ENCODE measurements at regions not wholly inside any gene's neighbourhood (a gene's known extent, or its start where the extent isn't known, plus 50 kb on each side); places are given as distances from the start of the nearest gene placed in this dataset.

- H4K91ac ChIP-seq (ENCODE audit: insufficient read depth, low read depth, low read length): no peak overlapping the region
- in situ Hi-C loops (cut with MboI; ENCODE audit: low sequenced_read_pairs) (no loop called here), dilution Hi-C loops (cut with HindIII; ENCODE audit: low sequenced_read_pairs, unreplicated experiment) (no loop called here), intact Hi-C loops (cut with micrococcal nuclease) (no loop called here)
- no TSS peak for BruUV-seq (replicated peaks)
- H3K4ac ChIP-seq (ENCODE audit: low read depth, low read length): no peak overlapping the region
- no peaks in the 10 kb centered on the region for H3K9me3 ChIP-seq (ENCODE audit: control insufficient read depth, insufficient read depth, low read length)
- no peaks in the 10 kb centered on the region for H4K20me1 ChIP-seq (ENCODE audit: insufficient read depth, low read length)
- H3K27me3 ChIP-seq (ENCODE audit: control insufficient read depth, insufficient read depth, low read length): no peaks in the 10 kb centered on the region; the same call in none of the 2 replicates
- no peak overlapping the region for H3K27ac ChIP-seq (ENCODE audit: insufficient read depth, low read length)
- H4K5ac ChIP-seq (ENCODE audit: low read depth, low read length): no peak overlapping the region
- H2BK15ac ChIP-seq (ENCODE audit: low read depth, low read length): no peak overlapping the region
- ATAC-seq (ENCODE audit: low read depth): no peak
- no peak for TF ChIP-seq CEBPB (IDR thresholded peaks at IDR 0.05; ENCODE audit: low read depth, low read length)
- TF ChIP-seq BHLHE40 (IDR thresholded peaks at IDR 0.05; ENCODE audit: low read depth, low read length): no peak
- TF ChIP-seq NFE2L2 (IDR thresholded peaks at IDR 0.05; ENCODE audit: low read depth, low read length): no peak
- no peak for TF ChIP-seq MAFK (IDR thresholded peaks at IDR 0.05; ENCODE audit: low read depth, low read length)
- no peak overlapping the region for H3K9ac ChIP-seq (ENCODE audit: low read depth, low read length)
- no peak overlapping the region for H2AFZ ChIP-seq (replicated peaks; ENCODE audit: low read length, poor library complexity)
- no peak overlapping the region for H3K23ac ChIP-seq (ENCODE audit: low read depth, low read length)
- no peak overlapping the region for H3K18ac ChIP-seq (ENCODE audit: low read depth, low read length)
- H2BK20ac ChIP-seq (ENCODE audit: low read depth, low read length): no peak overlapping the region
- H2BK120ac ChIP-seq (ENCODE audit: low read depth, low read length): no peak overlapping the region
- no peak overlapping the region for H4K8ac ChIP-seq (ENCODE audit: low read depth in 2 of 2, low read length in 2 of 2)
- no peaks in the 10 kb centered on the region for H3K79me1 ChIP-seq (ENCODE audit: low read depth in 1 of 2, low read length in 2 of 2)
- H3K36me3 ChIP-seq (ENCODE audit: control insufficient read depth, insufficient read depth, low read length): no peaks in the 10 kb centered on the region
- no peak overlapping the region for H2BK5ac ChIP-seq (ENCODE audit: low read depth, low read length, poor library complexity, severe bottlenecking)
- H3K56ac ChIP-seq (ENCODE audit: extremely low read depth, insufficient read depth, low read length): no peak overlapping the region
- POLR2A ChIA-PET (ENCODE audit: unreplicated experiment): no interaction called here
- no peak overlapping the region for H2AK9ac ChIP-seq (replicated peaks; ENCODE audit: low read depth, low read length, poor library complexity)
- no peaks in the 10 kb centered on the region for H3K9me1 ChIP-seq (ENCODE audit: insufficient read depth, low read length)
- no peaks in the 10 kb centered on the region for H3K4me1 ChIP-seq (ENCODE audit: control insufficient read depth, insufficient read depth, low read length)
- DNase-seq: no peak
- no peak overlapping the region for H3K4me3 ChIP-seq (ENCODE audit: insufficient read depth, low read depth, low read length)
- no peak overlapping the region for H3K4me2 ChIP-seq (ENCODE audit: low read depth, low read length)
- no peak overlapping the region for H2AK5ac ChIP-seq (ENCODE audit: low read depth, low read length)
- H3K14ac ChIP-seq (replicated peaks; ENCODE audit: low read depth, low read length): no peak overlapping the region
- CTCF ChIA-PET: no interaction called here
These were observed 84.4 kb upstream of the TENM4 start for GRCh38 chr11:79525257-79525656.
